Gastroesophageal sphincter (tissue), 4 donors: ENCODE measurements at regions not wholly inside any gene's neighbourhood (a gene's known extent, or its start where the extent isn't known, plus 50 kb on each side); places are given as distances from the start of the nearest gene placed in this dataset.

ENCODE experiments used
- ATAC-seq: fragments of 150-250 bp; one replicate; pipeline ENCODE4 v1.9.1; 2016; ENCODE audit warnings: mild to moderate bottlenecking, moderate library complexity
- H3K27ac ChIP-seq, 4 donors: fragments of 200-600 bp; sonication (generic) in 3 of 4; 1 replicate in 3 of 4; 2 replicates in 1 of 4; pipeline ENCODE4 v1.5.1; 2016 to 2019
- H3K27me3 ChIP-seq: fragments of 200-600 bp; sonication (generic); one replicate; pipeline ENCODE4 v1.5.1; 2019
- H3K36me3 ChIP-seq, 2 donors: fragments of 200-600 bp; sonication (generic); one replicate each; pipeline ENCODE4 v1.5.1; 2019; ENCODE audit warnings: control low read depth in 1 of 2
- H3K4me1 ChIP-seq, 3 donors: fragments of 200-600 bp; sonication (generic); 1 replicate in 2 of 3; 2 replicates in 1 of 3; pipeline ENCODE4 v1.5.1; 2016 to 2019; ENCODE audit warnings: control low read depth in 2 of 3
- H3K4me3 ChIP-seq, 2 donors: fragments of 200-600 bp; sonication (generic); one replicate each; pipeline ENCODE4 v1.5.1; 2019; ENCODE audit warnings: mild to moderate bottlenecking in 1 of 2, moderate library complexity in 1 of 2
- H3K9me3 ChIP-seq, 3 donors: fragments of 200-600 bp; sonication (generic); one replicate each; pipeline ENCODE4 v1.5.1; 2017 to 2019; ENCODE audit warnings: control low read depth in 2 of 3
- CTCF ChIP-seq, 4 experiments: fragments of 200-600 bp in 2 of 4; fragments of 450-650 bp in 2 of 4; sonication (generic) in 1 of 4; IDR thresholded peaks; one replicate each; pipeline ENCODE4 v1.5.1; 2017 to 2019; ENCODE audit warnings: antibody characterized with exemption in 4 of 4, mild to moderate bottlenecking in 2 of 4, moderate library complexity in 2 of 4
- EP300 ChIP-seq: sonication (generic); formaldehyde crosslinking; IDR thresholded peaks from one replicate; pipeline ENCODE4 v1.6.1; 2017; ENCODE audit warnings: antibody characterized with exemption, mild to moderate bottlenecking
- POLR2A ChIP-seq, 2 donors: fragments of 450-650 bp; IDR thresholded peaks; one replicate each; pipeline ENCODE4 v1.6.1; 2017; ENCODE audit warnings: antibody characterized with exemption in 2 of 2, mild to moderate bottlenecking in 2 of 2, moderate library complexity in 1 of 2
- POLR2AphosphoS5 ChIP-seq: sonication (generic); formaldehyde crosslinking; IDR thresholded peaks from one replicate; pipeline ENCODE4 v1.6.1; 2017; ENCODE audit warnings: antibody characterized with exemption
- WGBS, 2 donors: methylation state at CpG; one replicate each; pipeline ENCODE4 v1.1.5; 2018; ENCODE audit warnings: low coverage in 1 of 2; 5-methylcytosine and 5-hydroxymethylcytosine counted together

GRCh38 chr17:68684949-68685357 lies 83.8 kb upstream of the FAM20A start:
- Histone ChIP-seq H3K27me3 (no peaks in the 10 kb centered on the region), H3K36me3 (no peaks in the 10 kb centered on the region), H3K9me3 (no peaks in the 10 kb centered on the region), H3K4me3 (no peak overlapping the region), H3K4me1 (no peaks in the 10 kb centered on the region), H3K27ac (peak overlapping the region in 1 of 4 donors; percentile 14)
- peak; percentile 89 for ATAC-seq
- no peak for TF ChIP-seq POLR2A (IDR thresholded peaks at IDR 0.05)
- no peak for TF ChIP-seq EP300
- no peak for TF ChIP-seq POLR2AphosphoS5
- no peak for TF ChIP-seq CTCF (IDR thresholded peaks at IDR 0.05)
- WGBS, 2 donors, result 45 to 60% methylated on average over 1 to 3 of the region's 3 CpGs

GRCh38 chr17:68682903-68683302 lies 81.7 kb upstream of the FAM20A start:
- H3K4me3 ChIP-seq, result no peak overlapping the region
- TF ChIP-seq POLR2A (IDR thresholded peaks at IDR 0.05) (no peak), CTCF (IDR thresholded peaks at IDR 0.05) (no peak), EP300 (no peak), POLR2AphosphoS5 (no peak)
- H3K27me3 ChIP-seq, result no peaks in the 10 kb centered on the region
- H3K36me3 ChIP-seq, result no peaks in the 10 kb centered on the region
- WGBS, 2 donors, result 77 to 83% methylated on average over 5 of the region's 5 CpGs
- H3K4me1 ChIP-seq, result no peaks in the 10 kb centered on the region
- no peak for ATAC-seq
- no peaks in the 10 kb centered on the region for H3K9me3 ChIP-seq
- no peak overlapping the region for H3K27ac ChIP-seq

GRCh38 chr17:68679882-68680281 lies 78.7 kb upstream of the FAM20A start:
- WGBS, 2 donors, result 88 to 100% methylated on average over 1 of the region's 1 CpG
- H3K36me3 ChIP-seq, result no peaks in the 10 kb centered on the region
- no peak for TF ChIP-seq POLR2AphosphoS5
- TF ChIP-seq POLR2A (IDR thresholded peaks at IDR 0.05), result no peak
- no peak for TF ChIP-seq EP300
- no peak for TF ChIP-seq CTCF (IDR thresholded peaks at IDR 0.05)
- no peak overlapping the region for H3K27ac ChIP-seq
- H3K27me3 ChIP-seq, result no peaks in the 10 kb centered on the region
- ATAC-seq, result no peak
- H3K4me3 ChIP-seq, result no peak overlapping the region
- no peaks in the 10 kb centered on the region for H3K9me3 ChIP-seq
- no peaks in the 10 kb centered on the region for H3K4me1 ChIP-seq

GRCh38 chr17:68676856-68677255 lies 75.7 kb upstream of the FAM20A start:
- Histone ChIP-seq H3K4me1 (no peaks in the 10 kb centered on the region), H3K9me3 (no peaks in the 10 kb centered on the region), H3K27me3 (no peaks in the 10 kb centered on the region), H3K4me3 (no peak overlapping the region), H3K36me3 (no peaks in the 10 kb centered on the region), H3K27ac (no peak overlapping the region)
- no peak for TF ChIP-seq EP300
- TF ChIP-seq CTCF (IDR thresholded peaks at IDR 0.05), result no peak
- TF ChIP-seq POLR2A (IDR thresholded peaks at IDR 0.05), result no peak
- TF ChIP-seq POLR2AphosphoS5, result no peak
- ATAC-seq, result no peak
- WGBS, 2 donors, result 58 to 78% methylated on average over 4 to 5 of the region's 8 CpGs

GRCh38 chr17:68675723-68676122 lies 74.6 kb upstream of the FAM20A start:
- no peaks in the 10 kb centered on the region for H3K4me1 ChIP-seq
- 51 to 72% methylated on average over 4 to 5 of the region's 5 CpGs for WGBS, 2 donors
- H3K36me3 ChIP-seq, result no peaks in the 10 kb centered on the region
- no peak for ATAC-seq
- H3K27me3 ChIP-seq, result no peaks in the 10 kb centered on the region
- no peaks in the 10 kb centered on the region for H3K9me3 ChIP-seq
- H3K4me3 ChIP-seq, result no peak overlapping the region
- no peak for TF ChIP-seq EP300
- no peak for TF ChIP-seq POLR2AphosphoS5
- no peak for TF ChIP-seq CTCF (IDR thresholded peaks at IDR 0.05)
- no peak overlapping the region for H3K27ac ChIP-seq
